Testis (tissue), 2 donors: ENCODE measurements at regions not wholly inside any gene's neighbourhood (a gene's known extent, or its start where the extent isn't known, plus 50 kb on each side); places are given as distances from the start of the nearest gene placed in this dataset.
"Not testable (repeated sequence)": the region's sequence is repeated elsewhere in the genome, so short reads cannot be mapped to it uniquely, and the experiment has no call there.

Source experiments
- DNase-seq: peaks from one replicate; pipeline ENCODE4 v3.0.0-alpha.2; 2019
- H3K27ac ChIP-seq, 2 donors: fragments of 200-600 bp; sonication (generic); one replicate each; pipeline ENCODE4 v1.5.1; 2019
- H3K27me3 ChIP-seq: fragments of 200-600 bp; sonication (generic); one replicate; pipeline ENCODE4 v1.5.1; 2019
- H3K36me3 ChIP-seq: fragments of 200-600 bp; sonication (generic); one replicate; pipeline ENCODE4 v1.5.1; 2017; ENCODE audit warnings: low read depth; ENCODE audit errors: missing control alignments
- H3K4me1 ChIP-seq: fragments of 200-600 bp; sonication (generic); one replicate; pipeline ENCODE4 v1.5.1; 2019
- H3K4me3 ChIP-seq, 2 donors: fragments of 200-600 bp; sonication (generic); one replicate each; pipeline ENCODE4 v1.5.1; 2017 to 2019
- H3K9me3 ChIP-seq: fragments of 200-600 bp; sonication (generic); one replicate; pipeline ENCODE4 v1.5.1; 2017
- CTCF ChIP-seq, 3 experiments: fragments of 450-650 bp in 2 of 3; fragments of 200-600 bp in 1 of 3; sonication (generic) in 1 of 3; IDR thresholded peaks; one replicate each; pipeline ENCODE4 v1.5.1; 2016 to 2019; ENCODE audit warnings: antibody characterized with exemption in 3 of 3, mild to moderate bottlenecking in 2 of 3, moderate library complexity in 1 of 3
- POLR2A ChIP-seq: fragments of 450-650 bp; IDR thresholded peaks from one replicate; pipeline ENCODE4 v1.6.1; 2017; ENCODE audit warnings: antibody characterized with exemption, mild to moderate bottlenecking, moderate library complexity
- WGBS, 2 donors: methylation state at CpG; one replicate each; pipeline ENCODE4 v1.1.5; 2018; 5-methylcytosine and 5-hydroxymethylcytosine counted together
- intact Hi-C: fragments of 100-400 bp; cut with DNase I; formaldehyde crosslinking; loops from one replicate; pipeline ENCODE4 v1.15.1; 2023; ENCODE audit warnings: low total_unique reads

- TF ChIP-seq CTCF (IDR thresholded peaks at IDR 0.05) = no peak
- TF ChIP-seq POLR2A = no peak
- 75 to 76% methylated on average over 4 to 12 of the region's 12 CpGs for WGBS, 2 donors
- Histone ChIP-seq H3K36me3 (no peaks in the 10 kb centered on the region), H3K4me3 (no peak overlapping the region), H3K27ac (no peak overlapping the region), H3K9me3 (no peaks in the 10 kb centered on the region), H3K27me3 (no peaks in the 10 kb centered on the region), H3K4me1 (no peaks in the 10 kb centered on the region)
- intact Hi-C loops = no loop called here
- no peak for DNase-seq
Observed at GRCh38 chr13:62167650-62168172, 752.1 kb upstream of the PCDH20 start.

- H3K36me3 ChIP-seq = no peaks in the 10 kb centered on the region
- H3K27ac ChIP-seq = no peak overlapping the region
- no peak for DNase-seq
- H3K4me1 ChIP-seq = no peaks in the 10 kb centered on the region
- H3K27me3 ChIP-seq = no peaks in the 10 kb centered on the region
- no peak overlapping the region for H3K4me3 ChIP-seq
- intact Hi-C loops = no loop called here
- no peaks in the 10 kb centered on the region for H3K9me3 ChIP-seq
- no peak for TF ChIP-seq CTCF (IDR thresholded peaks at IDR 0.05)
- no peak for TF ChIP-seq POLR2A
- 85 to 90% methylated on average over 2 of the region's 2 CpGs for WGBS, 2 donors
Observed at GRCh38 chr13:62162860-62163259, 747.2 kb upstream of the PCDH20 start.

GRCh38 chr13:62158520-62158919, 742.9 kb upstream of the PCDH20 start:
- intact Hi-C loops = no loop called here
- H3K27me3 ChIP-seq = no peaks in the 10 kb centered on the region
- H3K27ac ChIP-seq = no peak overlapping the region
- H3K4me1 ChIP-seq = no peaks in the 10 kb centered on the region
- no peak for DNase-seq
- H3K9me3 ChIP-seq = no peaks in the 10 kb centered on the region
- TF ChIP-seq CTCF (IDR thresholded peaks at IDR 0.05) = no peak
- TF ChIP-seq POLR2A = no peak
- 91 to 96% methylated on average over 3 of the region's 3 CpGs for WGBS, 2 donors
- H3K4me3 ChIP-seq = no peak overlapping the region
- H3K36me3 ChIP-seq = no peaks in the 10 kb centered on the region

GRCh38 chr13:62151724-62152123, 736.1 kb upstream of the PCDH20 start:
- H3K36me3 ChIP-seq, H3K4me1 ChIP-seq, intact Hi-C loops, H3K27ac ChIP-seq, H3K9me3 ChIP-seq, H3K27me3 ChIP-seq, DNase-seq, H3K4me3 ChIP-seq: not testable (repeated sequence)
- 84 to 88% methylated on average over 2 of the region's 2 CpGs for WGBS, 2 donors

- Histone ChIP-seq H3K27me3 (no peaks in the 10 kb centered on the region), H3K4me1 (no peaks in the 10 kb centered on the region), H3K27ac (no peak overlapping the region), H3K9me3 (no peaks in the 10 kb centered on the region), H3K36me3 (no peaks in the 10 kb centered on the region), H3K4me3 (no peak overlapping the region)
- 88 to 89% methylated on average over 3 of the region's 3 CpGs for WGBS, 2 donors
- DNase-seq = no peak
- intact Hi-C loops = no loop called here
- TF ChIP-seq CTCF (IDR thresholded peaks at IDR 0.05) = no peak
- no peak for TF ChIP-seq POLR2A
Observed at GRCh38 chr13:62142048-62142447, 726.4 kb upstream of the PCDH20 start.
